ENCODE measurements at regions not wholly inside any gene's neighbourhood (a gene's known extent, or its start where the extent isn't known, plus 50 kb on each side); places are given as distances from the start of the nearest gene placed in this dataset.

- TF ChIP-seq, protein P1, sequence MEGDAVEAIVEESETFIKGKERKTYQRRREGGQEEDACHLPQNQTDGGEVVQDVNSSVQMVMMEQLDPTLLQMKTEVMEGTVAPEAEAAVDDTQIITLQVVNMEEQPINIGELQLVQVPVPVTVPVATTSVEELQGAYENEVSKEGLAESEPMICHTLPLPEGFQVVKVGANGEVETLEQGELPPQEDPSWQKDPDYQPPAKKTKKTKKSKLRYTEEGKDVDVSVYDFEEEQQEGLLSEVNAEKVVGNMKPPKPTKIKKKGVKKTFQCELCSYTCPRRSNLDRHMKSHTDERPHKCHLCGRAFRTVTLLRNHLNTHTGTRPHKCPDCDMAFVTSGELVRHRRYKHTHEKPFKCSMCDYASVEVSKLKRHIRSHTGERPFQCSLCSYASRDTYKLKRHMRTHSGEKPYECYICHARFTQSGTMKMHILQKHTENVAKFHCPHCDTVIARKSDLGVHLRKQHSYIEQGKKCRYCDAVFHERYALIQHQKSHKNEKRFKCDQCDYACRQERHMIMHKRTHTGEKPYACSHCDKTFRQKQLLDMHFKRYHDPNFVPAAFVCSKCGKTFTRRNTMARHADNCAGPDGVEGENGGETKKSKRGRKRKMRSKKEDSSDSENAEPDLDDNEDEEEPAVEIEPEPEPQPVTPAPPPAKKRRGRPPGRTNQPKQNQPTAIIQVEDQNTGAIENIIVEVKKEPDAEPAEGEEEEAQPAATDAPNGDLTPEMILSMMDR (IDR thresholded peaks at IDR 0.05; ENCODE audit: low read depth, low read length): no peak
- Histone ChIP-seq H3K4me3 (ENCODE audit: low read depth, low read length) (no peak overlapping the region), H3K9me3 (ENCODE audit: control insufficient read depth, insufficient read depth, low read length) (no peaks in the 10 kb centered on the region), H3K27ac (ENCODE audit: low read depth, low read length) (no peak overlapping the region), H3K27me3 (ENCODE audit: control insufficient read depth, insufficient read depth, low read length) (no peaks in the 10 kb centered on the region)
- no peak for DNase-seq (ENCODE audit: low read depth, low spot score)
- POLR2A ChIA-PET: no interaction called here
- CTCF ChIA-PET: no interaction called here
Observed at GRCh38 chr4:143099693-143100092, 85.0 kb upstream of the USP38 start.

GRCh38 chr4:143109376-143109775, 75.3 kb upstream of the USP38 start:
- Histone ChIP-seq H3K27me3 (ENCODE audit: control insufficient read depth, insufficient read depth, low read length) (no peaks in the 10 kb centered on the region), H3K4me3 (ENCODE audit: low read depth, low read length) (no peak overlapping the region)
- POLR2A ChIA-PET: no interaction called here

GRCh38 chr4:143118663-143119062, 66.1 kb upstream of the USP38 start:
- H3K27ac ChIP-seq (ENCODE audit: low read depth, low read length): no peak overlapping the region
- H3K9me3 ChIP-seq (ENCODE audit: control insufficient read depth, insufficient read depth, low read length): no peaks in the 10 kb centered on the region
- ChIA-PET POLR2A (no interaction called here), CTCF (no interaction called here)
- TF ChIP-seq, protein P1 (IDR thresholded peaks at IDR 0.05; ENCODE audit: low read depth, low read length): no peak
- no peak for DNase-seq (ENCODE audit: low read depth, low spot score)
- H3K4me3 ChIP-seq (ENCODE audit: low read depth, low read length): no peak overlapping the region
- no peaks in the 10 kb centered on the region for H3K27me3 ChIP-seq (ENCODE audit: control insufficient read depth, insufficient read depth, low read length)

More at GRCh38 chr4:143109376-143109775, 75.3 kb upstream of the USP38 start:
- CTCF ChIA-PET: no interaction called here
- Histone ChIP-seq H3K27ac (ENCODE audit: low read depth, low read length) (no peak overlapping the region), H3K9me3 (ENCODE audit: control insufficient read depth, insufficient read depth, low read length) (no peaks in the 10 kb centered on the region)
- DNase-seq (ENCODE audit: low read depth, low spot score): no peak
- TF ChIP-seq, protein P1 (IDR thresholded peaks at IDR 0.05; ENCODE audit: low read depth, low read length): no peak

- no peak for DNase-seq (ENCODE audit: low read depth, low spot score)
- CTCF ChIA-PET: no interaction called here
- H3K27me3 ChIP-seq (ENCODE audit: control insufficient read depth, insufficient read depth, low read length): no peaks in the 10 kb centered on the region
- no peak overlapping the region for H3K4me3 ChIP-seq (ENCODE audit: low read depth, low read length)
- POLR2A ChIA-PET: no interaction called here
- H3K9me3 ChIP-seq (ENCODE audit: control insufficient read depth, insufficient read depth, low read length): no peaks in the 10 kb centered on the region
- no peak overlapping the region for H3K27ac ChIP-seq (ENCODE audit: low read depth, low read length)
- TF ChIP-seq, protein P1 (IDR thresholded peaks at IDR 0.05; ENCODE audit: low read depth, low read length): no peak
Observed at GRCh38 chr4:143127621-143128020, 57.1 kb upstream of the USP38 start.

DNA sequence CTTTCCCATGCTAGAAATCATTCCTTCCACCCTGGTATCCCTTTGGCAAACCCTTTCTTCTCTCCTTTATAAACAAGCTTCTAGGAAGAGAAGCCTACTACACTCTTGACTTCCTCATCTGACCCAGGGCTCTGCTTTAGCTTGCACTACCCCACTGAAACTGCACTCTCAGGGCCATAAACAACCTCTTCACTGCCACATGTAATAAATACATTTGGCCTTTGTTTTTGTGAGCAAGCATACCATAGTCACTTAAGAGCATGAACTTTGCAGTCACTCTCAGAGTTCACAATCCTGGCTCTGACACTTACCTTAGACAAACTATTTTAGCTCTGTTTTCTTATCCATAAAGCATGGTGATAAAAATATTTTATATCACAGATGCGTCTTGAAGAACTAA, 50.7 kb upstream of the USP38 start:
- TF ChIP-seq, protein P1 (IDR thresholded peaks at IDR 0.05; ENCODE audit: low read depth, low read length): no peak
- H3K27me3 ChIP-seq (ENCODE audit: control insufficient read depth, insufficient read depth, low read length): no peaks in the 10 kb centered on the region
- no peak for DNase-seq (ENCODE audit: low read depth, low spot score)
- H3K9me3 ChIP-seq (ENCODE audit: control insufficient read depth, insufficient read depth, low read length): no peaks in the 10 kb centered on the region
- POLR2A ChIA-PET: no interaction called here
- no peak overlapping the region for H3K4me3 ChIP-seq (ENCODE audit: low read depth, low read length)
- H3K27ac ChIP-seq (ENCODE audit: low read depth, low read length): no peak overlapping the region
- CTCF ChIA-PET: no interaction called here
